HG03103 (cell line): ENCODE measurements at regions not wholly inside any gene's neighbourhood (a gene's known extent, or its start where the extent isn't known, plus 50 kb on each side); places are given as distances from the start of the nearest gene placed in this dataset.

Experiments
- ATAC-seq: cut with Tn5 transposase; IDR thresholded peaks from one replicate; pipeline ENCODE4 v1.9.1; 2021; ENCODE audit warnings: low read depth; ENCODE audit not compliant: unreplicated experiment

GRCh38 chr14:66092748-66093147 lies 393.4 kb upstream of the CCDC196 start:
- no peak for ATAC-seq

- ATAC-seq: no peak
These were observed 392.0 kb upstream of the CCDC196 start for GRCh38 chr14:66094001-66094727.

- no peak for ATAC-seq
These were observed 386.7 kb upstream of the CCDC196 start for GRCh38 chr14:66099451-66099850.

- peak; percentile 83 for ATAC-seq
These were observed 386.2 kb upstream of the CCDC196 start for GRCh38 chr14:66099931-66100330.

- ATAC-seq: no peak
These were observed 384.5 kb upstream of the CCDC196 start for GRCh38 chr14:66101662-66102061.

- no peak for ATAC-seq
These were observed 381.7 kb upstream of the CCDC196 start for GRCh38 chr14:66104486-66104885.

GRCh38 chr14:66105815-66106214 lies 380.4 kb upstream of the CCDC196 start:
- no peak for ATAC-seq

GRCh38 chr14:66109426-66109825 lies 376.7 kb upstream of the CCDC196 start:
- ATAC-seq: no peak

GRCh38 chr14:66111891-66112290 lies 374.3 kb upstream of the CCDC196 start:
- no peak for ATAC-seq

GRCh38 chr14:66114071-66114470 lies 372.1 kb upstream of the CCDC196 start:
- ATAC-seq: no peak

GRCh38 chr14:66115740-66116502 lies 370.2 kb upstream of the CCDC196 start:
- ATAC-seq: no peak

GRCh38 chr14:66116732-66117131 lies 369.4 kb upstream of the CCDC196 start:
- no peak for ATAC-seq

- no peak for ATAC-seq
These were observed 368.6 kb upstream of the CCDC196 start for GRCh38 chr14:66117600-66117999.

- ATAC-seq: no peak
These were observed 366.5 kb upstream of the CCDC196 start for GRCh38 chr14:66119606-66120231.

- ATAC-seq: no peak
These were observed 365.8 kb upstream of the CCDC196 start for GRCh38 chr14:66120402-66120801.

- no peak for ATAC-seq
These were observed 364.3 kb upstream of the CCDC196 start for GRCh38 chr14:66121859-66122258.

GRCh38 chr14:66129224-66129623 lies 356.9 kb upstream of the CCDC196 start:
- ATAC-seq: no peak

- ATAC-seq: no peak
These were observed 355.1 kb upstream of the CCDC196 start for GRCh38 chr14:66131111-66131510.

- ATAC-seq: no peak
These were observed 352.5 kb upstream of the CCDC196 start for GRCh38 chr14:66133666-66134065.

GRCh38 chr14:66135831-66136230 lies 350.3 kb upstream of the CCDC196 start:
- no peak for ATAC-seq

GRCh38 chr14:66137081-66137480 lies 349.1 kb upstream of the CCDC196 start:
- ATAC-seq: no peak

GRCh38 chr14:66139432-66139831 lies 346.7 kb upstream of the CCDC196 start:
- no peak for ATAC-seq
